GM12878 (cell line): ENCODE measurements at regions not wholly inside any gene's neighbourhood (a gene's known extent, or its start where the extent isn't known, plus 50 kb on each side); places are given as distances from the start of the nearest gene placed in this dataset.

Experiments
- ATAC-seq: fragments of 200-7000 bp; cut with Tn5 transposase; 3 replicates; pipeline ENCODE4 v1.9.1; 2020; ENCODE audit warnings: mild to moderate bottlenecking, moderate library complexity
- BruUV-seq: library from RNA; stranded (reverse); fragments of 400-500 nt; replicated peaks from 2 replicates; lab custom pipeline; 2021; lab: Mats Ljungman, UMichigan
- CTCF ChIA-PET: fragments of 300-600 bp; sonication (Branson Sonifier 250); formaldehyde crosslinking; extraction: SDS; loops from one replicate; lab custom pipeline; 2021; ENCODE audit warnings: inconsistent platforms; lab: Yijun Ruan, JAX
- POLR2A ChIA-PET: fragments of 350-600 bp; formaldehyde crosslinking; extraction: SDS; loops from one replicate; lab custom pipeline; 2021; ENCODE audit warnings: inconsistent platforms; lab: Charles Lee
- RAD21 ChIA-PET: fragments of 300-600 bp; sonication (Branson Sonifier 250); formaldehyde crosslinking; loops from one replicate; lab custom pipeline; 2023; ENCODE audit warnings: antibody characterized with exemption; ENCODE audit not compliant: unreplicated experiment; lab: Charles Lee
- SMC1A ChIA-PET: fragments of 300-600 bp; sonication (Branson Sonifier 250); formaldehyde crosslinking; loops from one replicate; lab custom pipeline; 2023; ENCODE audit not compliant: unreplicated experiment, uncharacterized antibody; lab: Charles Lee
- DNase-seq: peaks from one replicate; pipeline ENCODE4 v3.0.0-alpha.2; 2011; ENCODE audit warnings: low read depth, low spot score
- FAIRE-seq: peaks from 3 replicates; lab custom pipeline; 2011; peaks lifted over from hg19 to GRCh38; lab: Jason Lieb, UNC
- H2AFZ ChIP-seq: 2 replicates; pipeline ENCODE4 v1.6.0; 2011; ENCODE audit warnings: low read depth, low read length, control low read depth; ENCODE audit not compliant: control insufficient read depth
- H3K27ac ChIP-seq: 2 replicates; pipeline ENCODE4 v1.5.1; 2011; ENCODE audit warnings: control low read depth; ENCODE audit not compliant: control insufficient read depth, insufficient read depth
- H3K27me3 ChIP-seq, 2 experiments: replicated peaks in 1 of 2; 2 replicates each; pipeline versions ENCODE4 v1.6.0 to v1.6.1; 2011; ENCODE audit warnings: low read length in 1 of 2; ENCODE audit not compliant: control insufficient read depth in 2 of 2, insufficient read depth in 2 of 2
- H3K36me3 ChIP-seq, 2 experiments: 2 replicates each; pipeline ENCODE4 v1.5.1; 2011; ENCODE audit warnings: low read length in 1 of 2; ENCODE audit not compliant: control insufficient read depth in 2 of 2, insufficient read depth in 2 of 2
- H3K4me1 ChIP-seq: 2 replicates; pipeline ENCODE4 v1.6.1; 2011; ENCODE audit warnings: mild to moderate bottlenecking, low read length, moderate library complexity, mixed read lengths; ENCODE audit not compliant: control insufficient read depth, insufficient read depth
- H3K4me2 ChIP-seq: 2 replicates; pipeline ENCODE4 v1.6.0; 2011; ENCODE audit warnings: control low read depth; ENCODE audit not compliant: control insufficient read depth, insufficient read depth
- H3K4me3 ChIP-seq: fragments of 200-600 bp; sonication (generic); 2 replicates; pipeline ENCODE4 v1.5.1; 2016
- H3K79me2 ChIP-seq: 2 replicates; pipeline ENCODE4 v1.6.0; 2011; ENCODE audit warnings: low read length; ENCODE audit not compliant: control insufficient read depth, insufficient read depth
- H3K9ac ChIP-seq: 2 replicates; pipeline ENCODE4 v1.8.0; 2011; ENCODE audit warnings: low read length, control low read depth, mixed read lengths; ENCODE audit not compliant: control insufficient read depth, insufficient read depth
- H3K9me3 ChIP-seq: replicated peaks from 3 replicates; pipeline ENCODE4 v1.5.1; 2011; ENCODE audit warnings: mild to moderate bottlenecking, low read length; ENCODE audit not compliant: control insufficient read depth, insufficient read depth
- H4K20me1 ChIP-seq: 2 replicates; pipeline ENCODE4 v1.6.0; 2011; ENCODE audit not compliant: control insufficient read depth, insufficient read depth
- ASH2L ChIP-seq: fragments of 300-600, 200-600 bp; sonication (generic); IDR thresholded peaks from 2 replicates; pipeline ENCODE4 v1.6.1; 2017; ENCODE audit warnings: low read depth, mild to moderate bottlenecking, borderline replicate concordance
- BACH1 ChIP-seq: fragments of 450-650 bp; IDR thresholded peaks from 2 replicates; pipeline ENCODE4 v1.6.1; 2017; ENCODE audit warnings: mild to moderate bottlenecking, borderline replicate concordance
- CREM ChIP-seq: IDR thresholded peaks from 2 replicates; pipeline ENCODE4 v1.6.1; 2014; ENCODE audit warnings: antibody characterized with exemption, low read depth
- FOXK2 ChIP-seq: fragments of 450-650 bp; IDR thresholded peaks from 2 replicates; pipeline ENCODE4 v1.6.1; 2017; ENCODE audit warnings: mild to moderate bottlenecking, moderate library complexity
- HDAC2 ChIP-seq: fragments of 200-600 bp; sonication (generic); IDR thresholded peaks from 2 replicates; pipeline ENCODE4 v1.6.1; 2017
- MEF2B ChIP-seq: fragments of 450-650 bp; IDR thresholded peaks from 2 replicates; pipeline ENCODE4 v1.6.1; 2018; ENCODE audit warnings: mild to moderate bottlenecking, moderate library complexity; ENCODE audit not compliant: partially characterized antibody, poor library complexity, severe bottlenecking
- NFXL1 ChIP-seq: fragments of 450-650 bp; IDR thresholded peaks from 2 replicates; pipeline ENCODE4 v1.6.1; 2017; ENCODE audit warnings: antibody characterized with exemption, mild to moderate bottlenecking, borderline replicate concordance
- SMAD5 ChIP-seq: IDR thresholded peaks from 2 replicates; pipeline ENCODE4 v1.6.1; 2016; ENCODE audit warnings: antibody characterized with exemption, low read depth
- SREBF2 ChIP-seq: IDR thresholded peaks from 2 replicates; pipeline ENCODE4 v1.6.1; 2012; ENCODE audit warnings: mild to moderate bottlenecking, low read length
- ZBED1 ChIP-seq: IDR thresholded peaks from 2 replicates; pipeline ENCODE4 v1.6.1; 2016; ENCODE audit warnings: borderline replicate concordance
- ZNF217 ChIP-seq: fragments of 450-650 bp; IDR thresholded peaks from 2 replicates; pipeline ENCODE4 v1.6.1; 2017; ENCODE audit warnings: antibody characterized with exemption, mild to moderate bottlenecking
- ZNF24 ChIP-seq: fragments of 450-650 bp; IDR thresholded peaks from 2 replicates; pipeline ENCODE4 v1.6.1; 2017; ENCODE audit warnings: antibody characterized with exemption, mild to moderate bottlenecking
- WGBS: methylation state at CpG from one replicate; pipeline ENCODE4 v1.1.6; 2016; ENCODE audit warnings: low lambda C conversion rate; ENCODE audit not compliant: insufficient replicate concordance, insufficient coverage; ENCODE audit errors: missing lambda C conversion rate; 5-methylcytosine and 5-hydroxymethylcytosine counted together
- in situ Hi-C: fragments of 300-500 bp; cut with MboI; formaldehyde crosslinking; loops from 9 replicates; pipeline ENCODE4 v1.14.3; 2018; ENCODE audit warnings: mixed read lengths
- intact Hi-C: fragments of 100-400 bp; cut with micrococcal nuclease; formaldehyde crosslinking; loops from one replicate; pipeline ENCODE4 v1.14.2; 2022; ENCODE audit not compliant: unreplicated experiment
- TF ChIP-seq, protein P1 (sequence below): IDR thresholded peaks from 2 replicates; pipeline ENCODE4 v1.6.1; 2012; ENCODE audit warnings: low read length, inconsistent platforms
- TF ChIP-seq, protein P2 (sequence below), 3 experiments: IDR thresholded peaks in 2 of 3; conservative IDR thresholded peaks in 1 of 3; 2 replicates each; pipeline ENCODE4 v1.5.1; 2011; ENCODE audit warnings: low read depth in 3 of 3, low read length in 3 of 3, mild to moderate bottlenecking in 3 of 3, control low read depth in 2 of 3, moderate library complexity in 2 of 3, inconsistent platforms in 1 of 3, mixed read lengths in 1 of 3; ENCODE audit not compliant: control insufficient read depth in 2 of 3, insufficient read depth in 1 of 3; ENCODE audit errors: extremely low read depth in 1 of 3
- TF ChIP-seq, protein P3 (sequence below): fragments of 450-650 bp; IDR thresholded peaks from 2 replicates; pipeline ENCODE4 v1.6.1; 2018; ENCODE audit warnings: borderline replicate concordance, mild to moderate bottlenecking; ENCODE audit not compliant: partially characterized antibody
- TF ChIP-seq, protein P4 (sequence below): IDR thresholded peaks from 2 replicates; pipeline ENCODE4 v1.6.1; 2012; ENCODE audit warnings: mild to moderate bottlenecking, low read depth, low read length

DNA sequence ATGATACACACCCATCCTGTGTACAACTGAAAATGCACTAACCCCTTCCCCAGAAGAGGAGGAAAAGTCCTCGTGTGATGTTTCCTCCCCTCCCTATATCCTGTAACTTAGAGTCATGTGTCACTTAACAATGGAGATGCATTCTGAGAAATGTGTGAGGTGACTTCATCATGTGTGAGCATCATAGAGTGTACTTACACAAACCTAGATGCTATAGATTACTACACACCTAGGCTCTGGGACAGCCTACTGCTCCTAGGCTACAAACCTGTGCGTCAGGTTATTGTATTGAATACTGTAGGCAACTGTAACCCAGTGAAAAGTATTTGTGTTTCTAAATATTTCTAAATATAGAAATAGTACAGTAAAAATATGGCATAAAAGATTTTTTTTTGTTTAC, 98.6 kb upstream of the FAM180A start (continued):
- TF ChIP-seq, protein P1, sequence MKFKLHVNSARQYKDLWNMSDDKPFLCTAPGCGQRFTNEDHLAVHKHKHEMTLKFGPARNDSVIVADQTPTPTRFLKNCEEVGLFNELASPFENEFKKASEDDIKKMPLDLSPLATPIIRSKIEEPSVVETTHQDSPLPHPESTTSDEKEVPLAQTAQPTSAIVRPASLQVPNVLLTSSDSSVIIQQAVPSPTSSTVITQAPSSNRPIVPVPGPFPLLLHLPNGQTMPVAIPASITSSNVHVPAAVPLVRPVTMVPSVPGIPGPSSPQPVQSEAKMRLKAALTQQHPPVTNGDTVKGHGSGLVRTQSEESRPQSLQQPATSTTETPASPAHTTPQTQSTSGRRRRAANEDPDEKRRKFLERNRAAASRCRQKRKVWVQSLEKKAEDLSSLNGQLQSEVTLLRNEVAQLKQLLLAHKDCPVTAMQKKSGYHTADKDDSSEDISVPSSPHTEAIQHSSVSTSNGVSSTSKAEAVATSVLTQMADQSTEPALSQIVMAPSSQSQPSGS = no peak
- TF ChIP-seq NFXL1 (no peak), MEF2B (no peak), CREM (no peak)

DNA sequence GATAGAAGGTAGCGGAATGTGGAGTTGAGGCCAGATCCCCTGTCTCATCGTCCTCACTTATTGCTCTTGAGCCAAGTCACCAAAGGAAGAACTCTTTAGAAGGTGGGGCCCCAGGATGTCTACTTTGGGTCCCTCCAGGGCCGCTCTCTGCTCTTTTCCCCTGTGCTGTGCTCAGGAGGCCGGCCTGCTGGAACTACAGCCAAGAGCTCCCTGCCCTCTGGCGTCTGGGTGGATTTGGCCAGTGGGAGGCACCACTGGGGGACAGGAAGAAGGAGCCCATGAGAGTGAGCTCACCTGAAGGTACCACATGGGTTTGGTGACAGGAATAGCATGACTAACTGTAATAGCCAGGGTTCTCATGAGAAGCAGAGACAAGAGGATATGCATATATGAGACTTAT, 97.7 kb upstream of the FAM180A start:
- H3K79me2 ChIP-seq = no peaks in the 10 kb centered on the region
- ChIA-PET SMC1A (no interaction called here), RAD21 (no interaction called here), CTCF (no interaction called here), POLR2A (no interaction called here)
- H3K9me3 ChIP-seq = no peaks in the 10 kb centered on the region
- no peak overlapping the region for H3K9ac ChIP-seq
- in situ Hi-C loops = no loop called here
- intact Hi-C loops = no loop called here
- H3K4me1 ChIP-seq = peaks cover 8% of the 10 kb centered on the region; the same call in 1 of the 2 replicates
- FAIRE-seq (no peak), ATAC-seq (no peak), DNase-seq (no peak)
- H2AFZ ChIP-seq = no peak overlapping the region
- no peak overlapping the region for H3K27ac ChIP-seq
- BruUV-seq = no TSS peak
- no peaks in the 10 kb centered on the region for H3K27me3 ChIP-seq
- no peak overlapping the region for H3K4me3 ChIP-seq
- 41% methylated on average over 5 of the region's 5 CpGs for WGBS
- no peaks in the 10 kb centered on the region for H4K20me1 ChIP-seq
- no peak overlapping the region for H3K4me2 ChIP-seq
- no peaks in the 10 kb centered on the region for H3K36me3 ChIP-seq
- TF ChIP-seq HDAC2 (no peak), SREBF2 (no peak), FOXK2 (no peak), ASH2L (no peak), ZBED1 (no peak), SMAD5 (no peak), ZNF24 (no peak), ZNF217 (no peak), NFXL1 (no peak), BACH1 (no peak)
- TF ChIP-seq, protein P2, sequence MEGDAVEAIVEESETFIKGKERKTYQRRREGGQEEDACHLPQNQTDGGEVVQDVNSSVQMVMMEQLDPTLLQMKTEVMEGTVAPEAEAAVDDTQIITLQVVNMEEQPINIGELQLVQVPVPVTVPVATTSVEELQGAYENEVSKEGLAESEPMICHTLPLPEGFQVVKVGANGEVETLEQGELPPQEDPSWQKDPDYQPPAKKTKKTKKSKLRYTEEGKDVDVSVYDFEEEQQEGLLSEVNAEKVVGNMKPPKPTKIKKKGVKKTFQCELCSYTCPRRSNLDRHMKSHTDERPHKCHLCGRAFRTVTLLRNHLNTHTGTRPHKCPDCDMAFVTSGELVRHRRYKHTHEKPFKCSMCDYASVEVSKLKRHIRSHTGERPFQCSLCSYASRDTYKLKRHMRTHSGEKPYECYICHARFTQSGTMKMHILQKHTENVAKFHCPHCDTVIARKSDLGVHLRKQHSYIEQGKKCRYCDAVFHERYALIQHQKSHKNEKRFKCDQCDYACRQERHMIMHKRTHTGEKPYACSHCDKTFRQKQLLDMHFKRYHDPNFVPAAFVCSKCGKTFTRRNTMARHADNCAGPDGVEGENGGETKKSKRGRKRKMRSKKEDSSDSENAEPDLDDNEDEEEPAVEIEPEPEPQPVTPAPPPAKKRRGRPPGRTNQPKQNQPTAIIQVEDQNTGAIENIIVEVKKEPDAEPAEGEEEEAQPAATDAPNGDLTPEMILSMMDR (IDR thresholded peaks at IDR 0.05 in 2 of 3, conservative IDR thresholded peaks at IDR 0.05 in 1 of 3; ENCODE audit: control insufficient read depth in 2 of 3, extremely low read depth in 1 of 3, insufficient read depth in 1 of 3, low read depth in 3 of 3, low read length in 3 of 3) = no peak
- TF ChIP-seq, protein P3, sequence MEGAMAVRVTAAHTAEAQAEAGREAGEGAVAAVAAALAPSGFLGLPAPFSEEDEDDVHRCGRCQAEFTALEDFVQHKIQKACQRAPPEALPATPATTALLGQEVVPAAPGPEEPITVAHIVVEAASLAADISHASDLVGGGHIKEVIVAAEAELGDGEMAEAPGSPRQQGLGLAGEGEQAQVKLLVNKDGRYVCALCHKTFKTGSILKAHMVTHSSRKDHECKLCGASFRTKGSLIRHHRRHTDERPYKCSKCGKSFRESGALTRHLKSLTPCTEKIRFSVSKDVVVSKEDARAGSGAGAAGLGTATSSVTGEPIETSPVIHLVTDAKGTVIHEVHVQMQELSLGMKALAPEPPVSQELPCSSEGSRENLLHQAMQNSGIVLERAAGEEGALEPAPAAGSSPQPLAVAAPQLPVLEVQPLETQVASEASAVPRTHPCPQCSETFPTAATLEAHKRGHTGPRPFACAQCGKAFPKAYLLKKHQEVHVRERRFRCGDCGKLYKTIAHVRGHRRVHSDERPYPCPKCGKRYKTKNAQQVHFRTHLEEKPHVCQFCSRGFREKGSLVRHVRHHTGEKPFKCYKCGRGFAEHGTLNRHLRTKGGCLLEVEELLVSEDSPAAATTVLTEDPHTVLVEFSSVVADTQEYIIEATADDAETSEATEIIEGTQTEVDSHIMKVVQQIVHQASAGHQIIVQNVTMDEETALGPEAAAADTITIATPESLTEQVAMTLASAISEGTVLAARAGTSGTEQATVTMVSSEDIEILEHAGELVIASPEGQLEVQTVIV = no peak
- TF ChIP-seq, protein P4, sequence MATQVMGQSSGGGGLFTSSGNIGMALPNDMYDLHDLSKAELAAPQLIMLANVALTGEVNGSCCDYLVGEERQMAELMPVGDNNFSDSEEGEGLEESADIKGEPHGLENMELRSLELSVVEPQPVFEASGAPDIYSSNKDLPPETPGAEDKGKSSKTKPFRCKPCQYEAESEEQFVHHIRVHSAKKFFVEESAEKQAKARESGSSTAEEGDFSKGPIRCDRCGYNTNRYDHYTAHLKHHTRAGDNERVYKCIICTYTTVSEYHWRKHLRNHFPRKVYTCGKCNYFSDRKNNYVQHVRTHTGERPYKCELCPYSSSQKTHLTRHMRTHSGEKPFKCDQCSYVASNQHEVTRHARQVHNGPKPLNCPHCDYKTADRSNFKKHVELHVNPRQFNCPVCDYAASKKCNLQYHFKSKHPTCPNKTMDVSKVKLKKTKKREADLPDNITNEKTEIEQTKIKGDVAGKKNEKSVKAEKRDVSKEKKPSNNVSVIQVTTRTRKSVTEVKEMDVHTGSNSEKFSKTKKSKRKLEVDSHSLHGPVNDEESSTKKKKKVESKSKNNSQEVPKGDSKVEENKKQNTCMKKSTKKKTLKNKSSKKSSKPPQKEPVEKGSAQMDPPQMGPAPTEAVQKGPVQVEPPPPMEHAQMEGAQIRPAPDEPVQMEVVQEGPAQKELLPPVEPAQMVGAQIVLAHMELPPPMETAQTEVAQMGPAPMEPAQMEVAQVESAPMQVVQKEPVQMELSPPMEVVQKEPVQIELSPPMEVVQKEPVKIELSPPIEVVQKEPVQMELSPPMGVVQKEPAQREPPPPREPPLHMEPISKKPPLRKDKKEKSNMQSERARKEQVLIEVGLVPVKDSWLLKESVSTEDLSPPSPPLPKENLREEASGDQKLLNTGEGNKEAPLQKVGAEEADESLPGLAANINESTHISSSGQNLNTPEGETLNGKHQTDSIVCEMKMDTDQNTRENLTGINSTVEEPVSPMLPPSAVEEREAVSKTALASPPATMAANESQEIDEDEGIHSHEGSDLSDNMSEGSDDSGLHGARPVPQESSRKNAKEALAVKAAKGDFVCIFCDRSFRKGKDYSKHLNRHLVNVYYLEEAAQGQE = no peak
